IMR-90 (cell line): ENCODE measurements at regions not wholly inside any gene's neighbourhood (a gene's known extent, or its start where the extent isn't known, plus 50 kb on each side); places are given as distances from the start of the nearest gene placed in this dataset.

Experiments used
- ATAC-seq: fragments of 200-7000 bp; cut with Tn5 transposase; 2 replicates; pipeline ENCODE4 v1.9.1; 2020; ENCODE audit warnings: low read depth, mild to moderate bottlenecking, moderate library complexity
- BruUV-seq: library from RNA; stranded (reverse); fragments of 400-500 nt; replicated peaks from 2 replicates; lab custom pipeline; 2021; lab: Mats Ljungman, UMichigan
- CTCF ChIA-PET: fragments of 300-600 bp; formaldehyde crosslinking; extraction: SDS; loops from one replicate; lab custom pipeline; 2021; ENCODE audit warnings: antibody characterized with exemption; lab: Yijun Ruan, JAX
- POLR2A ChIA-PET: fragments of 300-600 bp; sonication (Branson Sonifier 250); formaldehyde crosslinking; loops from one replicate; lab custom pipeline; 2022; ENCODE audit warnings: antibody characterized with exemption; ENCODE audit not compliant: unreplicated experiment; lab: Charles Lee
- DNase-seq: peaks from one replicate; pipeline ENCODE4 v3.0.0; 2013
- H2AFZ ChIP-seq: replicated peaks from 2 replicates; pipeline ENCODE3; 2013; ENCODE audit warnings: low read length, mild to moderate bottlenecking; ENCODE audit not compliant: poor library complexity
- H2AK5ac ChIP-seq: 2 replicates; pipeline ENCODE4 v1.6.1; 2013; ENCODE audit warnings: low read depth, low read length, inconsistent platforms
- H2AK9ac ChIP-seq: replicated peaks from 2 replicates; pipeline ENCODE3; 2013; ENCODE audit warnings: mild to moderate bottlenecking, low read depth, low read length, moderate library complexity; ENCODE audit not compliant: poor library complexity
- H2BK120ac ChIP-seq: 2 replicates; pipeline ENCODE4 v1.6.1; 2013; ENCODE audit warnings: low read depth, low read length, inconsistent platforms
- H2BK15ac ChIP-seq: 3 replicates; pipeline ENCODE4 v1.6.1; 2013; ENCODE audit warnings: low read depth, low read length, inconsistent platforms
- H2BK20ac ChIP-seq: 2 replicates; pipeline ENCODE4 v1.6.1; 2013; ENCODE audit warnings: low read depth, mild to moderate bottlenecking, inconsistent platforms, low read length, moderate library complexity
- H2BK5ac ChIP-seq: 2 replicates; pipeline ENCODE4 v1.6.1; 2013; ENCODE audit warnings: mild to moderate bottlenecking, low read depth, low read length, inconsistent platforms; ENCODE audit not compliant: poor library complexity, severe bottlenecking
- H3K14ac ChIP-seq: replicated peaks from 2 replicates; pipeline ENCODE4 v1.6.1; 2013; ENCODE audit warnings: low read depth, low read length, inconsistent platforms
- H3K18ac ChIP-seq: 2 replicates; pipeline ENCODE4 v1.6.1; 2013; ENCODE audit warnings: low read depth, low read length, control low read depth
- H3K23ac ChIP-seq: 2 replicates; pipeline ENCODE4 v1.6.1; 2013; ENCODE audit warnings: low read depth, low read length, inconsistent platforms
- H3K27ac ChIP-seq: 2 replicates; pipeline ENCODE4 v1.5.1; 2013; ENCODE audit warnings: mild to moderate bottlenecking, control low read depth, low read length; ENCODE audit not compliant: insufficient read depth
- H3K27me3 ChIP-seq: 2 replicates; pipeline ENCODE4 v1.6.1; 2013; ENCODE audit warnings: low read length; ENCODE audit not compliant: control insufficient read depth, insufficient read depth
- H3K36me3 ChIP-seq: 2 replicates; pipeline ENCODE4 v1.6.1; 2013; ENCODE audit warnings: low read length, mixed read lengths; ENCODE audit not compliant: control insufficient read depth, insufficient read depth
- H3K4ac ChIP-seq: 2 replicates; pipeline ENCODE4 v1.6.1; 2013; ENCODE audit warnings: low read depth, low read length, inconsistent platforms
- H3K4me1 ChIP-seq: 2 replicates; pipeline ENCODE4 v1.6.1; 2013; ENCODE audit warnings: low read length, mixed read lengths; ENCODE audit not compliant: control insufficient read depth, insufficient read depth
- H3K4me2 ChIP-seq: 2 replicates; pipeline ENCODE4 v1.6.1; 2013; ENCODE audit warnings: low read depth, mild to moderate bottlenecking, control low read depth, low read length, moderate library complexity
- H3K4me3 ChIP-seq: 2 replicates; pipeline ENCODE4 v1.5.1; 2013; ENCODE audit warnings: low read depth, mild to moderate bottlenecking, control low read depth, low read length, moderate library complexity; ENCODE audit not compliant: insufficient read depth
- H3K56ac ChIP-seq: 2 replicates; pipeline ENCODE4 v1.6.1; 2013; ENCODE audit warnings: low read length, inconsistent platforms; ENCODE audit not compliant: insufficient read depth; ENCODE audit errors: extremely low read depth
- H3K79me1 ChIP-seq, 2 experiments: 2 replicates each; pipeline ENCODE4 v1.6.1; 2013; ENCODE audit warnings: low read length in 2 of 2, inconsistent platforms in 1 of 2, low read depth in 1 of 2
- H3K9ac ChIP-seq: 2 replicates; pipeline ENCODE4 v1.6.1; 2013; ENCODE audit warnings: low read depth, low read length, control low read depth
- H3K9me1 ChIP-seq: 2 replicates; pipeline ENCODE4 v1.6.1; 2013; ENCODE audit warnings: low read length, inconsistent platforms; ENCODE audit not compliant: insufficient read depth
- H3K9me3 ChIP-seq: 2 replicates; pipeline ENCODE4 v1.6.1; 2013; ENCODE audit warnings: low read length; ENCODE audit not compliant: control insufficient read depth, insufficient read depth
- H4K20me1 ChIP-seq: 2 replicates; pipeline ENCODE4 v1.6.1; 2013; ENCODE audit warnings: low read length, inconsistent platforms; ENCODE audit not compliant: insufficient read depth
- H4K5ac ChIP-seq: 2 replicates; pipeline ENCODE4 v1.6.1; 2013; ENCODE audit warnings: mild to moderate bottlenecking, low read depth, low read length, control low read depth
- H4K8ac ChIP-seq, 2 experiments: 2 replicates each; pipeline ENCODE4 v1.6.1; 2013; ENCODE audit warnings: low read depth in 2 of 2, low read length in 2 of 2, control low read depth in 1 of 2, inconsistent platforms in 1 of 2
- H4K91ac ChIP-seq: 2 replicates; pipeline ENCODE4 v1.6.1; 2013; ENCODE audit warnings: low read depth, low read length, inconsistent platforms; ENCODE audit not compliant: insufficient read depth
- ELK1 ChIP-seq: fragments of 150-350 bp; IDR thresholded peaks from 2 replicates; pipeline ENCODE4 v1.6.1; 2016; ENCODE audit warnings: low read depth, mild to moderate bottlenecking, low read length, moderate library complexity, borderline replicate concordance
- FOS ChIP-seq: fragments of 150-350 bp; IDR thresholded peaks from 2 replicates; pipeline ENCODE4 v1.6.1; 2016; ENCODE audit warnings: low read depth, low read length
- POLR2A ChIP-seq: IDR thresholded peaks from 2 replicates; pipeline ENCODE4 v1.6.1; 2012; ENCODE audit warnings: mild to moderate bottlenecking, low read depth, low read length
- USF2 ChIP-seq: fragments of 150-350 bp; IDR thresholded peaks from 2 replicates; pipeline ENCODE4 v1.6.1; 2017; ENCODE audit warnings: mild to moderate bottlenecking, antibody characterized with exemption, low read length, low read depth
- dilution Hi-C: fragments of 300-500 bp; cut with HindIII; formaldehyde crosslinking; loops from one replicate; pipeline ENCODE4 v1.14.3; 2018; ENCODE audit warnings: low sequenced_read_pairs; ENCODE audit not compliant: unreplicated experiment
- in situ Hi-C: fragments of 300-500 bp; cut with MboI; formaldehyde crosslinking; loops from 3 replicates; pipeline ENCODE4 v1.14.3; 2019; ENCODE audit warnings: low sequenced_read_pairs, inconsistent platforms, mixed read lengths
- intact Hi-C: fragments of 100-400 bp; cut with micrococcal nuclease; formaldehyde crosslinking; loops from 2 replicates; pipeline ENCODE4 v1.10.0; 2022

GRCh38 chr18:55018602-55019001, 59.3 kb upstream of the CCDC68 start:
- H3K4ac ChIP-seq: no peak overlapping the region
- no peak overlapping the region for H3K27ac ChIP-seq
- H2AK9ac ChIP-seq: no peak overlapping the region
- no peak overlapping the region for H4K5ac ChIP-seq
- no peak overlapping the region for H3K23ac ChIP-seq
- no peak overlapping the region for H3K4me2 ChIP-seq
- peak; percentile 68 for DNase-seq
- dilution Hi-C loops (no loop called here), in situ Hi-C loops (no loop called here), intact Hi-C loops (no loop called here)
- H3K9me1 ChIP-seq: no peaks in the 10 kb centered on the region
- peak; percentile 61 for ATAC-seq
- H2BK15ac ChIP-seq: no peak overlapping the region
- no peak overlapping the region for H3K9ac ChIP-seq
- no peak overlapping the region for H3K14ac ChIP-seq
- H3K4me1 ChIP-seq: no peaks in the 10 kb centered on the region
- no peak overlapping the region for H4K8ac ChIP-seq
- ChIA-PET CTCF (interaction anchor here (0.6 to 0.9 kb wide), 2 partner anchors 9 to 78 kb away, joined by 3 read pairs; no protein-coding TSS in a partner anchor), POLR2A (no interaction called here)
- H2BK5ac ChIP-seq: no peak overlapping the region
- TF ChIP-seq POLR2A: no peak
- TF ChIP-seq FOS: no peak; the same call in 1 of the 2 replicates
- no peak for TF ChIP-seq ELK1
- no peak for TF ChIP-seq USF2
- no peaks in the 10 kb centered on the region for H3K79me1 ChIP-seq
- H2BK120ac ChIP-seq: no peak overlapping the region
- H3K36me3 ChIP-seq: no peaks in the 10 kb centered on the region
- H3K9me3 ChIP-seq: no peaks in the 10 kb centered on the region
- no peak overlapping the region for H3K4me3 ChIP-seq
- H2AFZ ChIP-seq: no peak overlapping the region
- H2BK20ac ChIP-seq: no peak overlapping the region
- H3K18ac ChIP-seq: no peak overlapping the region
- no peak overlapping the region for H3K56ac ChIP-seq
- BruUV-seq: no TSS peak
- no peaks in the 10 kb centered on the region for H4K20me1 ChIP-seq
- no peaks in the 10 kb centered on the region; the same call in 1 of the 2 replicates for H3K27me3 ChIP-seq
- H4K91ac ChIP-seq: no peak overlapping the region
- no peak overlapping the region for H2AK5ac ChIP-seq
